ENCODE measurements at regions not wholly inside any gene's neighbourhood (a gene's known extent, or its start where the extent isn't known, plus 50 kb on each side); places are given as distances from the start of the nearest gene placed in this dataset.

DNA sequence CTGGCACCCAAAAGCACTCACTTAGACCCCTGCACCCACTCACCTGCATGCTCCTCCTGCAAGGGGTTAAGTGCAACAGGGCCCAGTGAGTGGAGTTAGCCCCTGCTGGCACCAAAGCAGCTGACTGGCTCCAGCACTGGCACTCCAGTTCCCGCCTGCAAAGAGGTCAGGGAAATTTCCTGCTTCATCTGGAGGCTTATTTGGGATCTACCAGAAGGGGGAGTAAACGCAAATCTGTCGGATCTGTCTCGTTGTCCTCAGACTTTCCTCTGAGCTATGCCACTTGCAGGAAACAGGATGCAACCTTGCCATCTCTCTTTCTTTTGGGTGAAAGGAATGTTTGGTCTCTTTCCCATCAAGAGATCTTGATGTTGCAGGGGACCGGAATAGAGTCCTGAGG, 435.6 kb downstream of the PCDH10 start:
- BruUV-seq (replicated peaks): no TSS peak
- H4K20me1 ChIP-seq (replicated peaks; ENCODE audit: control insufficient read depth, extremely low read depth, insufficient read depth, low read length): no peaks in the 10 kb centered on the region
- H3K9me3 ChIP-seq (replicated peaks; ENCODE audit: control insufficient read depth, insufficient read depth, low read length): no peaks in the 10 kb centered on the region
- DNase-seq (ENCODE audit: low read depth, low spot score) (no peak), FAIRE-seq (no peak)
- H3K79me2 ChIP-seq (ENCODE audit: control insufficient read depth, insufficient read depth, low read length): no peaks in the 10 kb centered on the region
- no peak overlapping the region for H3K4me3 ChIP-seq (replicated peaks in 1 of 3; ENCODE audit: insufficient read depth in 1 of 3, low read depth in 1 of 3, low read length in 3 of 3)
- no peak overlapping the region for H3K4me2 ChIP-seq (ENCODE audit: insufficient read depth, low read length)
- no peaks in the 10 kb centered on the region for H3K4me1 ChIP-seq (ENCODE audit: control insufficient read depth, extremely low read depth, insufficient read depth, low read length)
- no peaks in the 10 kb centered on the region for H3K36me3 ChIP-seq (ENCODE audit: control insufficient read depth in 2 of 2, extremely low read depth in 1 of 2, insufficient read depth in 2 of 2, low read length in 2 of 2)
- ChIA-PET CTCF (interaction anchor here (1.2 kb wide), 1 partner anchor 13 kb away, joined by 3 read pairs; no protein-coding TSS in a partner anchor), POLR2A (no interaction called here)
- H3K9me1 ChIP-seq (replicated peaks; ENCODE audit: control insufficient read depth, extremely low read depth, insufficient read depth, low read length): no peaks in the 10 kb centered on the region
- no peak overlapping the region for H3K27ac ChIP-seq (ENCODE audit: insufficient read depth, low read depth, low read length)
- dilution Hi-C loops (cut with MboI; ENCODE audit: extremely low pct_ligation_motif_present, low sequenced_read_pairs) (no loop called here), intact Hi-C loops (cut with micrococcal nuclease) (no loop called here)
- no peak overlapping the region for H2AFZ ChIP-seq (ENCODE audit: low read depth, low read length)
- H3K27me3 ChIP-seq (ENCODE audit: control insufficient read depth in 2 of 2, insufficient read depth in 2 of 2, low read length in 2 of 2): no peaks in the 10 kb centered on the region
- H3K9ac ChIP-seq (replicated peaks; ENCODE audit: extremely low read depth, insufficient read depth, low read length): no peak overlapping the region
- TF ChIP-seq GATA2 (IDR thresholded peaks at IDR 0.05; ENCODE audit: insufficient read depth, insufficient read length, low read depth, low read length) (no peak), MYC (IDR thresholded peaks at IDR 0.05; ENCODE audit: low read depth, low read length) (no peak), POLR2A (IDR thresholded peaks at IDR 0.05; ENCODE audit: low read depth, low read length) (no peak)
- TF ChIP-seq, protein P1, sequence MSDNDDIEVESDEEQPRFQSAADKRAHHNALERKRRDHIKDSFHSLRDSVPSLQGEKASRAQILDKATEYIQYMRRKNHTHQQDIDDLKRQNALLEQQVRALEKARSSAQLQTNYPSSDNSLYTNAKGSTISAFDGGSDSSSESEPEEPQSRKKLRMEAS (IDR thresholded peaks at IDR 0.05; ENCODE audit: insufficient read depth, insufficient read length): no peak

DNA sequence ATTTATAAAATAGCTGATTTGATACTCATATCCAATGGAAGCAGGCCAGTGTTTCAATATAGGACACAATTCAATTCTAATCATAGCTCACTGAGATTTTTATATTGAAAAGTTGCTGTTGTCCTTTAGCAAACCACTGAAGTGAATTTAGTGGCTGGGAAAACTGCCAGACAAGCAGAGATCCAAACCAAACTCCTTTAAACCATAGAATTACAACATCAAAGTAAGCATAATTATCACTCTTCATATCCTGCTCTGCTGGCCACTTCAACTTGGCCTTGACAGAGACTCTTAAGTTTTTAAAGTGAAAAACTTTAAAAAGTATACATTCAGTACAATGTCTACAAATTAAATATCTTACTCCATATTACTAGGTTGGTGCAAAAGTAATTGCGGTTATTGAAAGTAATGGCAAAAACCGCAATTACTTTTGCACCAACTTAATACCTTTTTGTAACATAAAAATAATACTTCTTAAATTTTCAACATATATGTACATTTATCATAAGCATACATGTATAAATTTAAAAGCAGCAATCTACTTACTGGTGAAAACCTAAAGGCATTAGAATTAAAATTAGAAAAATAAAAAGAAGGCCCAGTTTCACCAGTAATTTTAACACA, 433.0 kb downstream of the PCDH10 start:
- dilution Hi-C loops (cut with MboI; ENCODE audit: extremely low pct_ligation_motif_present, low sequenced_read_pairs): no loop called here
- Histone ChIP-seq H4K20me1 (replicated peaks; ENCODE audit: control insufficient read depth, extremely low read depth, insufficient read depth, low read length) (no peaks in the 10 kb centered on the region), H3K4me1 (ENCODE audit: control insufficient read depth, extremely low read depth, insufficient read depth, low read length) (no peaks in the 10 kb centered on the region), H3K4me3 (replicated peaks in 1 of 3; ENCODE audit: insufficient read depth in 1 of 3, low read depth in 1 of 3, low read length in 3 of 3) (no peak overlapping the region), H3K4me2 (ENCODE audit: insufficient read depth, low read length) (no peak overlapping the region), H3K9me1 (replicated peaks; ENCODE audit: control insufficient read depth, extremely low read depth, insufficient read depth, low read length) (no peaks in the 10 kb centered on the region), H3K27me3 (ENCODE audit: control insufficient read depth in 2 of 2, insufficient read depth in 2 of 2, low read length in 2 of 2) (no peaks in the 10 kb centered on the region), H3K79me2 (ENCODE audit: control insufficient read depth, insufficient read depth, low read length) (no peaks in the 10 kb centered on the region), H3K27ac (ENCODE audit: insufficient read depth, low read depth, low read length) (no peak overlapping the region), H3K36me3 (ENCODE audit: control insufficient read depth in 2 of 2, extremely low read depth in 1 of 2, insufficient read depth in 2 of 2, low read length in 2 of 2) (no peaks in the 10 kb centered on the region), H3K9ac (replicated peaks; ENCODE audit: extremely low read depth, insufficient read depth, low read length) (no peak overlapping the region), H3K9me3 (replicated peaks; ENCODE audit: control insufficient read depth, insufficient read depth, low read length) (no peaks in the 10 kb centered on the region), H2AFZ (ENCODE audit: low read depth, low read length) (no peak overlapping the region)
- ChIA-PET POLR2A (no interaction called here), CTCF (no interaction called here)
- DNase-seq (ENCODE audit: low read depth, low spot score): no peak
- no TSS peak for BruUV-seq (replicated peaks)
- intact Hi-C loops (cut with micrococcal nuclease): no loop called here
- TF ChIP-seq, protein P1 (IDR thresholded peaks at IDR 0.05; ENCODE audit: insufficient read depth, insufficient read length): no peak
- TF ChIP-seq, protein P2, sequence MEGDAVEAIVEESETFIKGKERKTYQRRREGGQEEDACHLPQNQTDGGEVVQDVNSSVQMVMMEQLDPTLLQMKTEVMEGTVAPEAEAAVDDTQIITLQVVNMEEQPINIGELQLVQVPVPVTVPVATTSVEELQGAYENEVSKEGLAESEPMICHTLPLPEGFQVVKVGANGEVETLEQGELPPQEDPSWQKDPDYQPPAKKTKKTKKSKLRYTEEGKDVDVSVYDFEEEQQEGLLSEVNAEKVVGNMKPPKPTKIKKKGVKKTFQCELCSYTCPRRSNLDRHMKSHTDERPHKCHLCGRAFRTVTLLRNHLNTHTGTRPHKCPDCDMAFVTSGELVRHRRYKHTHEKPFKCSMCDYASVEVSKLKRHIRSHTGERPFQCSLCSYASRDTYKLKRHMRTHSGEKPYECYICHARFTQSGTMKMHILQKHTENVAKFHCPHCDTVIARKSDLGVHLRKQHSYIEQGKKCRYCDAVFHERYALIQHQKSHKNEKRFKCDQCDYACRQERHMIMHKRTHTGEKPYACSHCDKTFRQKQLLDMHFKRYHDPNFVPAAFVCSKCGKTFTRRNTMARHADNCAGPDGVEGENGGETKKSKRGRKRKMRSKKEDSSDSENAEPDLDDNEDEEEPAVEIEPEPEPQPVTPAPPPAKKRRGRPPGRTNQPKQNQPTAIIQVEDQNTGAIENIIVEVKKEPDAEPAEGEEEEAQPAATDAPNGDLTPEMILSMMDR (IDR thresholded peaks at IDR 0.05; ENCODE audit: extremely low read depth in 1 of 2, insufficient read depth in 1 of 2, low read depth in 1 of 2, low read length in 2 of 2): no peak
- no peak for TF ChIP-seq POLR2A (IDR thresholded peaks at IDR 0.05; ENCODE audit: low read depth, low read length)
- TF ChIP-seq JUN (IDR thresholded peaks at IDR 0.05; ENCODE audit: borderline replicate concordance, insufficient read depth, insufficient read length, low read depth): no peak
- TF ChIP-seq EZH2 (IDR thresholded peaks at IDR 0.05; ENCODE audit: borderline replicate concordance, low read depth, low read length, severe bottlenecking): no peak
- TF ChIP-seq MYC (IDR thresholded peaks at IDR 0.05; ENCODE audit: low read depth, low read length): no peak
- TF ChIP-seq FOS (IDR thresholded peaks at IDR 0.05; ENCODE audit: borderline replicate concordance, insufficient read depth, low read length): no peak
- no peak for TF ChIP-seq POLR2AphosphoS5 (IDR thresholded peaks at IDR 0.05; ENCODE audit: insufficient read depth, low read depth, low read length)
- no peak for FAIRE-seq
